GM12864 (cell line): ENCODE measurements at regions not wholly inside any gene's neighbourhood (a gene's known extent, or its start where the extent isn't known, plus 50 kb on each side); places are given as distances from the start of the nearest gene placed in this dataset.
"Not testable (repeated sequence)": the region's sequence is repeated elsewhere in the genome, so short reads cannot be mapped to it uniquely, and the experiment has no call there.

Experiments used
- DNase-seq: peaks from one replicate; pipeline ENCODE4 v3.0.0-alpha.2; 2011; ENCODE audit warnings: low read depth
- H3K4me3 ChIP-seq: 2 replicates; pipeline ENCODE4 v1.5.1; 2011; ENCODE audit warnings: mild to moderate bottlenecking, low read depth, low read length, control low read depth
- TF ChIP-seq, protein P1 (sequence below): IDR thresholded peaks from 2 replicates; pipeline ENCODE4 v1.5.1; 2011; ENCODE audit warnings: low read depth, mild to moderate bottlenecking, moderate library complexity, low read length, control low read depth, inconsistent platforms; ENCODE audit errors: missing control alignments

DNA sequence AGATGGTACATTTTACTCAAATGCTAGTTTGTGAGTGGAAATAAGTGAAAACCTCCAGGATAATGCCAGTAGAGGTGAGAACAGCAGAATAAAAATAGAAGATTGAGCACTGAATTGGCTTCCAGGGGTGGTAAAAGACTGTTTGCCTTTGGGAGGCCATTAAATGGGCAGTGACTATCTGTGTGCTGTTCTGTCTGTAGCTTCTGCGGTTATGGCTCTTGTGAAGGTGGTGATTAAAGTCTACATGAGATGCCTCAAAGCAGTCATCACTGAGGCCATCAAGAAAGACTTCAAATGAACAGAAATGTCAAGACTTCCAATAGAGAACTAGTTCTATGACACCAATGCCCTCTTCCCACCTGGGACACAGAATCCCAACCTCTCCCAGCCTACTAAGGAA is 108.8 kb downstream of the EFHB start:
- no peak for DNase-seq
- H3K4me3 ChIP-seq = no peak overlapping the region
- TF ChIP-seq, protein P1, sequence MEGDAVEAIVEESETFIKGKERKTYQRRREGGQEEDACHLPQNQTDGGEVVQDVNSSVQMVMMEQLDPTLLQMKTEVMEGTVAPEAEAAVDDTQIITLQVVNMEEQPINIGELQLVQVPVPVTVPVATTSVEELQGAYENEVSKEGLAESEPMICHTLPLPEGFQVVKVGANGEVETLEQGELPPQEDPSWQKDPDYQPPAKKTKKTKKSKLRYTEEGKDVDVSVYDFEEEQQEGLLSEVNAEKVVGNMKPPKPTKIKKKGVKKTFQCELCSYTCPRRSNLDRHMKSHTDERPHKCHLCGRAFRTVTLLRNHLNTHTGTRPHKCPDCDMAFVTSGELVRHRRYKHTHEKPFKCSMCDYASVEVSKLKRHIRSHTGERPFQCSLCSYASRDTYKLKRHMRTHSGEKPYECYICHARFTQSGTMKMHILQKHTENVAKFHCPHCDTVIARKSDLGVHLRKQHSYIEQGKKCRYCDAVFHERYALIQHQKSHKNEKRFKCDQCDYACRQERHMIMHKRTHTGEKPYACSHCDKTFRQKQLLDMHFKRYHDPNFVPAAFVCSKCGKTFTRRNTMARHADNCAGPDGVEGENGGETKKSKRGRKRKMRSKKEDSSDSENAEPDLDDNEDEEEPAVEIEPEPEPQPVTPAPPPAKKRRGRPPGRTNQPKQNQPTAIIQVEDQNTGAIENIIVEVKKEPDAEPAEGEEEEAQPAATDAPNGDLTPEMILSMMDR = no peak

GRCh38 chr3:19822805-19823204 is 111.2 kb downstream of the EFHB start:
- H3K4me3 ChIP-seq = no peak overlapping the region
- TF ChIP-seq, protein P1 = no peak
- no peak for DNase-seq

DNA sequence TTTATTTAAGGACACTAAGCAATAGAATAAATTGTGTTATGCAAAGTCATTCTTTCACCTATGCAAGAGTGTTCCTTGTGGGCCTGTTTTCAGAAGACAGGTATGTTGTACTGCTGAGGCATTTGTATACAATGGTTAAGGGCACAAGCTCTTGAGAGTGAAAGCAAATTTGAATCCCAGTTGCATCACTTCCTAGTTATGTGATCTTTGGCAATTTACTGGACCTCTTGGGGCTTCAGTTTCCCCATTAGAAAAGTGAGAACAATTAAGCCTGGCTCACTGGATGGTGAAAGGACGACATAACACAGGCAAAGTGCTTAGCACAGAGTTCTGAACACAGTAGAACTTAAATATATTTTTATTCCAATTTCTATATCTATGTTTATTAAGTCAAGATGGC is 117.4 kb downstream of the EFHB start:
- H3K4me3 ChIP-seq = no peak overlapping the region
- TF ChIP-seq, protein P1 = no peak
- no peak for DNase-seq

- DNase-seq = no peak
- no peak overlapping the region for H3K4me3 ChIP-seq
- TF ChIP-seq, protein P1 = no peak
These were observed 118.2 kb downstream of the EFHB start for GRCh38 chr3:19815805-19816204.

DNA sequence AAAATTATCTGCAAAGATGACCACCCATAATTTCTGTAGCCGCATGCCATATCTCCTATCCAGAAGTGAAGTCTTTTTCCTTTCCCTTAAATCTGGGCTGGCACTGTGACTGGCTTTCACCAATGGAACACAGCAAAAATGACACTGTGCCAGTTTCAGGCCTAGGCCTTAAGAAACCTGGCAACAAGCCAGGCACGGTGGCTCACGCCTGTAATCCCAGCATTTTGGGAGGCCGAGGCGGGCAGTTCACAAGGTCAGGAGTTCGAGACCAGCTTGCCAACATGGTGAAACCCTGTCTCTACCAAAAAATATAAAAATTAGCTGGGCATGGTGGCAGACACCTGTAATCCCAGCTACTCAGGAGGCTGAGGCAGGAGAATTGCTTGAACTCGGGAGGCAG is 120.3 kb downstream of the EFHB start:
- DNase-seq, H3K4me3 ChIP-seq: not testable (repeated sequence)

GRCh38 chr3:19811689-19812088 is 122.3 kb downstream of the EFHB start:
- no peak for DNase-seq
- H3K4me3 ChIP-seq = no peak overlapping the region
- TF ChIP-seq, protein P1 = no peak

DNA sequence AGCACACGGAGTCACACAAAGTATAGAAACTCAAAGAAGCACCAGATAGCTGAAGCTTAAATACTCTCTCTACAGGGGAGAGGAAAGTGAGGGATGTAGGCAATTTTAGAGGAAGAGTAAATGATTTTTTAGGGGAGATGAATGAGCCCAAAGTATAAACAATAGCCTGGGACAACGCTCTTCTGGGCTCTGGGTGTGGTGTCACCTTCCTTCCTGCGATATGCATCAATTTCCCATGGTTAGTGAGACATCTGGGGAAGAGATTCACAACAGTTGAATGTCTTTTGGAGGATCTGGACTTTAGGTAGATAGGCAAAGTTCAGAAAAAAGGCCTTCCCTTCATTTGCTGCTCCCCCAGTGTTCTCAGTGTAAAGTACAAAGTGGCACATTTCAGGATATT is 125.2 kb downstream of the EFHB start:
- H3K4me3 ChIP-seq = no peak overlapping the region
- no peak for DNase-seq
- TF ChIP-seq, protein P1 = no peak

GRCh38 chr3:19799887-19800286 is 134.1 kb downstream of the EFHB start:
- TF ChIP-seq, protein P1 = no peak
- DNase-seq = no peak
- H3K4me3 ChIP-seq = no peak overlapping the region
